Endodermal cell (in vitro differentiated cells): ENCODE measurements at regions not wholly inside any gene's neighbourhood (a gene's known extent, or its start where the extent isn't known, plus 50 kb on each side); places are given as distances from the start of the nearest gene placed in this dataset.

ENCODE experiments used
- DNase-seq: peaks from one replicate; pipeline ENCODE4 v3.0.0-alpha.2; 2017
- H3K27ac ChIP-seq: 2 replicates; pipeline ENCODE4 v1.5.1; 2013; ENCODE audit warnings: mild to moderate bottlenecking, low read depth, low read length, moderate library complexity
- H3K27me3 ChIP-seq: 2 replicates; pipeline ENCODE4 v1.6.1; 2013; ENCODE audit warnings: mild to moderate bottlenecking, low read length, moderate library complexity; ENCODE audit not compliant: insufficient read depth, control insufficient read depth, poor library complexity, severe bottlenecking
- H3K36me3 ChIP-seq: 2 replicates; pipeline ENCODE4 v1.7.0; 2013; ENCODE audit warnings: mild to moderate bottlenecking, low read length, moderate library complexity; ENCODE audit not compliant: control insufficient read depth, insufficient read depth
- H3K4me1 ChIP-seq: one replicate; pipeline ENCODE4 v1.7.0; 2013; ENCODE audit warnings: low read length; ENCODE audit not compliant: control insufficient read depth, insufficient read depth
- H3K4me3 ChIP-seq: 2 replicates; pipeline ENCODE4 v1.5.1; 2013; ENCODE audit warnings: mild to moderate bottlenecking, low read length, moderate library complexity
- H3K9ac ChIP-seq: 2 replicates; pipeline ENCODE4 v1.6.1; 2013; ENCODE audit warnings: mild to moderate bottlenecking, low read length, moderate library complexity; ENCODE audit not compliant: poor library complexity, severe bottlenecking; ENCODE audit errors: extremely low read depth
- H3K9me3 ChIP-seq: 2 replicates; pipeline ENCODE4 v1.6.1; 2013; ENCODE audit warnings: mild to moderate bottlenecking, low read length, moderate library complexity; ENCODE audit not compliant: control insufficient read depth
- H3K27ac Mint-ChIP-seq: 2 replicates; pipeline ENCODE4 v1.8.0; 2020; ENCODE audit warnings: mixed read lengths
- H3K27me3 Mint-ChIP-seq: 2 replicates; pipeline ENCODE4 v1.8.0; 2021; ENCODE audit warnings: mild to moderate bottlenecking, mixed read lengths; ENCODE audit not compliant: insufficient read depth
- H3K36me3 Mint-ChIP-seq: 2 replicates; pipeline ENCODE4 v1.8.0; 2020; ENCODE audit warnings: low read depth, mixed read lengths
- H3K4me1 Mint-ChIP-seq: 2 replicates; pipeline ENCODE4 v1.8.0; 2020; ENCODE audit warnings: mixed read lengths
- H3K4me3 Mint-ChIP-seq: 2 replicates; pipeline ENCODE4 v1.8.0; 2020; ENCODE audit warnings: mild to moderate bottlenecking, moderate library complexity, mixed read lengths
- H3K9me3 Mint-ChIP-seq: 2 replicates; pipeline ENCODE4 v1.8.0; 2020; ENCODE audit warnings: mild to moderate bottlenecking, mixed read lengths
- CTCF ChIP-seq: fragments of 200-600 bp; sonication (generic); conservative IDR thresholded peaks from 2 replicates; pipeline ENCODE4 v1.5.0; 2021; ENCODE audit warnings: antibody characterized with exemption, mild to moderate bottlenecking
- WGBS, 2 experiments: methylation state at CpG; one replicate each; pipeline versions ENCODE4 v1.1.5 to v1.1.7; 2013; ENCODE audit warnings: missing lambda C conversion rate in 2 of 2, mixed read lengths in 1 of 2; ENCODE audit not compliant: insufficient coverage in 1 of 2, insufficient read length in 1 of 2; 5-methylcytosine and 5-hydroxymethylcytosine counted together

- 45 to 76% methylated on average over 1 to 2 of the region's 2 CpGs for WGBS, 2 experiments
- H3K4me1 Mint-ChIP-seq: no peaks in the 10 kb centered on the region
- H3K27ac Mint-ChIP-seq: no peak overlapping the region
- H3K27me3 Mint-ChIP-seq: no peaks in the 10 kb centered on the region
- no peaks in the 10 kb centered on the region for H3K36me3 Mint-ChIP-seq
- Histone ChIP-seq H3K4me3 (no peak overlapping the region), H3K9ac (no peak overlapping the region), H3K4me1 (no peaks in the 10 kb centered on the region), H3K9me3 (no peaks in the 10 kb centered on the region), H3K36me3 (no peaks in the 10 kb centered on the region), H3K27ac (no peak overlapping the region), H3K27me3 (no peaks in the 10 kb centered on the region)
- DNase-seq: no peak
- TF ChIP-seq CTCF: no peak
- no peak overlapping the region for H3K4me3 Mint-ChIP-seq
- H3K9me3 Mint-ChIP-seq: peaks cover 3% of the 10 kb centered on the region
Measured at GRCh38 chr4:46442963-46443362, 53.0 kb upstream of the GABRA2 start.

GRCh38 chr4:46441136-46441859 is 51.4 kb upstream of the GABRA2 start:
- no peaks in the 10 kb centered on the region for H3K4me1 Mint-ChIP-seq

More at GRCh38 chr4:46441136-46441859, 51.4 kb upstream of the GABRA2 start:
- Histone ChIP-seq H3K9me3 (no peaks in the 10 kb centered on the region), H3K4me1 (no peaks in the 10 kb centered on the region), H3K4me3 (no peak overlapping the region), H3K9ac (no peak overlapping the region), H3K27ac (no peak overlapping the region), H3K36me3 (no peaks in the 10 kb centered on the region), H3K27me3 (no peaks in the 10 kb centered on the region)
- Mint-ChIP-seq H3K27me3 (no peaks in the 10 kb centered on the region), H3K9me3 (peaks cover 8% of the 10 kb centered on the region), H3K36me3 (no peaks in the 10 kb centered on the region), H3K4me3 (no peak overlapping the region), H3K27ac (no peak overlapping the region)
- DNase-seq: no peak
- 84% methylated on average over 1 of the region's 2 CpGs; no CpG with 5 or more reads in 1 of the 2 experiments for WGBS, 2 experiments
- TF ChIP-seq CTCF: no peak
